HepG2 (cell line): ENCODE measurements at regions not wholly inside any gene's neighbourhood (a gene's known extent, or its start where the extent isn't known, plus 50 kb on each side); places are given as distances from the start of the nearest gene placed in this dataset.

ENCODE experiments used
- HIVEP1 ChIP-seq: sonication (generic); formaldehyde crosslinking; IDR thresholded peaks from 2 replicates; pipeline ENCODE4 v1.4.0; 2020; ENCODE audit warnings: mild to moderate bottlenecking, missing genetic modification reagents
- JUNB ChIP-seq: sonication (generic); formaldehyde crosslinking; IDR thresholded peaks from 2 replicates; pipeline ENCODE4 v1.8.0; 2022; ENCODE audit warnings: missing genetic modification reagents, mild to moderate bottlenecking, borderline replicate concordance
- KAT7 ChIP-seq: IDR thresholded peaks from 2 replicates; pipeline ENCODE4 v1.6.1; 2018; ENCODE audit warnings: borderline replicate concordance, missing compliant biosample characterization
- MTA3 ChIP-seq: sonication (generic); formaldehyde crosslinking; IDR thresholded peaks from 2 replicates; pipeline ENCODE4 v1.4.0; 2020; ENCODE audit warnings: missing genetic modification reagents
- PHF20 ChIP-seq: sonication (generic); formaldehyde crosslinking; IDR thresholded peaks from 2 replicates; pipeline ENCODE4 v1.5.0; 2020; ENCODE audit warnings: mild to moderate bottlenecking, missing genetic modification reagents
- RAD51 ChIP-seq: fragments of 450-650 bp; IDR thresholded peaks from 2 replicates; pipeline ENCODE4 v1.6.1; 2016; ENCODE audit warnings: borderline replicate concordance
- RARG ChIP-seq: sonication (generic); formaldehyde crosslinking; IDR thresholded peaks from 2 replicates; pipeline ENCODE4 v1.4.0; 2020; ENCODE audit warnings: low read depth, mild to moderate bottlenecking, missing genetic modification reagents
- SMYD3 ChIP-seq: sonication (generic); formaldehyde crosslinking; IDR thresholded peaks from 2 replicates; pipeline ENCODE4 v1.8.1; 2023; ENCODE audit warnings: mild to moderate bottlenecking, missing genetic modification reagents
- SPEN ChIP-seq: sonication (generic); formaldehyde crosslinking; IDR thresholded peaks from 2 replicates; pipeline ENCODE4 v1.5.1; 2020; ENCODE audit warnings: low read depth, mild to moderate bottlenecking, missing genetic modification reagents
- TAF1 ChIP-seq: sonication (generic); formaldehyde crosslinking; IDR thresholded peaks from 2 replicates; pipeline ENCODE4 v1.4.0; 2020; ENCODE audit warnings: missing genetic modification reagents
- TFAP4 ChIP-seq: sonication (generic); IDR thresholded peaks from 2 replicates; pipeline ENCODE4 v1.6.1; 2016; ENCODE audit warnings: low read depth, borderline replicate concordance
- TFE3 ChIP-seq: IDR thresholded peaks from 2 replicates; pipeline ENCODE4 v1.6.1; 2016
- ZBTB33 ChIP-seq: sonication (generic); formaldehyde crosslinking; IDR thresholded peaks from 2 replicates; pipeline ENCODE4 v1.4.0; 2020; ENCODE audit warnings: missing genetic modification reagents
- ZC3H13 ChIP-seq: sonication (generic); formaldehyde crosslinking; IDR thresholded peaks from 2 replicates; pipeline ENCODE4 v1.8.1; 2023; ENCODE audit warnings: mild to moderate bottlenecking, missing genetic modification reagents, moderate library complexity
- ZNF160 ChIP-seq: sonication (generic); formaldehyde crosslinking; IDR thresholded peaks from 2 replicates; pipeline ENCODE4 v1.8.0; 2022; ENCODE audit warnings: mild to moderate bottlenecking, inconsistent platforms, missing genetic modification reagents
- ZNF263 ChIP-seq: sonication (generic); formaldehyde crosslinking; IDR thresholded peaks from 2 replicates; pipeline ENCODE4 v1.4.0; 2020; ENCODE audit warnings: missing genetic modification reagents
- ZNF282 ChIP-seq: fragments of 450-650 bp; IDR thresholded peaks from 2 replicates; pipeline ENCODE4 v1.6.1; 2018; ENCODE audit not compliant: partially characterized antibody
- ZNF343 ChIP-seq: sonication (generic); formaldehyde crosslinking; IDR thresholded peaks from 2 replicates; pipeline ENCODE4 v1.4.0; 2020; ENCODE audit warnings: mild to moderate bottlenecking, missing genetic modification reagents
- ZNF382 ChIP-seq: sonication (generic); formaldehyde crosslinking; IDR thresholded peaks from 2 replicates; pipeline ENCODE4 v1.5.0; 2020; ENCODE audit warnings: missing genetic modification reagents, mild to moderate bottlenecking, borderline replicate concordance
- ZNF414 ChIP-seq: sonication (generic); formaldehyde crosslinking; IDR thresholded peaks from 2 replicates; pipeline ENCODE4 v1.5.0; 2020; ENCODE audit warnings: missing genetic modification reagents
- ZNF550 ChIP-seq: sonication (generic); formaldehyde crosslinking; IDR thresholded peaks from 2 replicates; pipeline ENCODE4 v1.4.0; 2020; ENCODE audit warnings: mild to moderate bottlenecking, missing genetic modification reagents, borderline replicate concordance
- ZNF605 ChIP-seq: sonication (generic); formaldehyde crosslinking; IDR thresholded peaks from 2 replicates; pipeline ENCODE4 v1.8.0; 2022; ENCODE audit warnings: mild to moderate bottlenecking, missing genetic modification reagents
- ZNF660 ChIP-seq: sonication (generic); formaldehyde crosslinking; IDR thresholded peaks from 2 replicates; pipeline ENCODE4 v1.5.1; 2020; ENCODE audit warnings: mild to moderate bottlenecking, low read depth, missing genetic modification reagents, borderline replicate concordance
- ZNF747 ChIP-seq: sonication (generic); formaldehyde crosslinking; IDR thresholded peaks from 2 replicates; pipeline ENCODE4 v1.8.1; 2023; ENCODE audit warnings: missing genetic modification reagents, mild to moderate bottlenecking, borderline replicate concordance
- ZNF781 ChIP-seq: sonication (generic); formaldehyde crosslinking; IDR thresholded peaks from 2 replicates; pipeline ENCODE4 v1.5.1; 2020; ENCODE audit warnings: borderline replicate concordance, mild to moderate bottlenecking, missing genetic modification reagents; ENCODE audit errors: not compliant biosample characterization

GRCh38 chr2:42926434-42927333, 134.3 kb upstream of the HAAO start (continued):
- TF ChIP-seq ZNF414 (peak; percentile 80; the same call in 1 of the 2 replicates), SPEN (CRISPR knock-in tag) (peak; percentile 85), ZNF382 (CRISPR knock-in tag) (no peak), ZNF747 (CRISPR knock-in tag) (peak; percentile 95; the same call in 1 of the 2 replicates), ZNF160 (CRISPR knock-in tag) (0 out of 2 replicates have a peak, but pooled peaks have one; percentile 26), ZNF781 (CRISPR knock-in tag) (no peak), TFE3 (CRISPR knock-in tag) (0 out of 2 replicates have a peak, but pooled peaks have one; percentile 41), SMYD3 (no peak), ZBTB33 (CRISPR knock-in tag) (0 out of 2 replicates have a peak, but pooled peaks have one; percentile 5), HIVEP1 (peak; percentile 48; the same call in 1 of the 2 replicates), ZC3H13 (CRISPR knock-in tag) (peak; percentile 58; the same call in 1 of the 2 replicates), ZNF605 (peak; percentile 19; the same call in 1 of the 2 replicates), ZNF263 (no peak; the same call in 1 of the 2 replicates), KAT7 (CRISPR knock-in tag) (0 out of 2 replicates have a peak, but pooled peaks have one; percentile 18), TAF1 (peak; percentile 35; the same call in 1 of the 2 replicates), ZNF343 (CRISPR knock-in tag) (no peak), ZNF550 (CRISPR knock-in tag) (no peak), PHF20 (no peak), MTA3 (no peak), ZNF660 (CRISPR knock-in tag) (no peak), JUNB (no peak), TFAP4 (peak; percentile 63; the same call in 1 of the 2 replicates), RARG (no peak), ZNF282 (no peak), RAD51 (no peak)
